Right cardiac atrium (tissue), 5 donors: ENCODE measurements at regions not wholly inside any gene's neighbourhood (a gene's known extent, or its start where the extent isn't known, plus 50 kb on each side); places are given as distances from the start of the nearest gene placed in this dataset.
A peak's percentile ranks its signal among the peaks of the same experiment; 100 is the strongest.

Source experiments
- ATAC-seq, 2 donors: fragments of 200-7000 bp; cut with Tn5 transposase; one replicate each; pipeline versions ENCODE4 v1.8.0 to v1.9.1; 2020; ENCODE audit warnings: moderate library complexity in 2 of 2, mild to moderate bottlenecking in 1 of 2
- DNase-seq, 3 donors: peaks; one replicate each; pipeline ENCODE4 v3.0.0-alpha.2; 2020
- H3K27ac ChIP-seq: one replicate; pipeline ENCODE4 v1.5.1; 2013; ENCODE audit warnings: mild to moderate bottlenecking, low read length, control low read depth, moderate library complexity
- H3K27me3 ChIP-seq: one replicate; pipeline ENCODE4 v1.6.1; 2013; ENCODE audit not compliant: control insufficient read depth, insufficient read depth
- H3K4me1 ChIP-seq: one replicate; pipeline ENCODE4 v1.6.1; 2013; ENCODE audit warnings: low read length; ENCODE audit not compliant: control insufficient read depth, insufficient read depth
- H3K4me3 ChIP-seq: one replicate; pipeline ENCODE4 v1.5.1; 2013; ENCODE audit warnings: low read length, control low read depth
- H3K9me3 ChIP-seq: one replicate; pipeline ENCODE4 v1.6.1; 2013; ENCODE audit warnings: low read length; ENCODE audit not compliant: control insufficient read depth
- WGBS: extraction: QIAGEN DNeasy Blood & Tissue Kit; methylation state at CpG from one replicate; pipeline ENCODE4 v1.1.7; 2013; 5-methylcytosine and 5-hydroxymethylcytosine counted together
- intact Hi-C, 4 donors: fragments of 100-400 bp; cut with DNase I; formaldehyde crosslinking; loops; one replicate each; pipeline versions ENCODE4 v1.11.0 to v1.14.0; 2022 to 2023
- donor health status: healthy with polysubstance abuse.
- donor health status: DM: no; HTN: yes; CAD: no.
- donor health status: DM: no; HTN: no; CAD: no.
- donor health status: DM: no; HTN: yes; CAD: no; lungs with severe emphysema.
- donor health status: DM: yes; HTN: yes; CAD: no.

GRCh38 chr3:124297062-124297980 is 305.4 kb upstream of the ROPN1 start:
- DNase-seq (no peak), ATAC-seq (peak in 1 of 2 donors; percentile 30)
- WGBS, result 75% methylated on average over 3 of the region's 3 CpGs
- H3K9me3 ChIP-seq, result no peaks in the 10 kb centered on the region
- H3K27me3 ChIP-seq, result no peaks in the 10 kb centered on the region
- peaks cover 5% of the 10 kb centered on the region for H3K4me1 ChIP-seq
- intact Hi-C loops, result no loop called here
- H3K27ac ChIP-seq, result no peak overlapping the region
- H3K4me3 ChIP-seq, result no peak overlapping the region

GRCh38 chr3:124298301-124298700 is 306.4 kb upstream of the ROPN1 start:
- ATAC-seq, result no peak
- Histone ChIP-seq H3K27me3 (no peaks in the 10 kb centered on the region), H3K27ac (no peak overlapping the region), H3K9me3 (no peaks in the 10 kb centered on the region), H3K4me1 (peaks cover 5% of the 10 kb centered on the region), H3K4me3 (no peak overlapping the region)
- intact Hi-C loops, result no loop called here
- 90% methylated on average over 5 of the region's 5 CpGs for WGBS
- no peak for DNase-seq

- intact Hi-C loops, result no loop called here
- Histone ChIP-seq H3K4me3 (no peak overlapping the region), H3K27ac (no peak overlapping the region), H3K9me3 (no peaks in the 10 kb centered on the region), H3K4me1 (peaks cover 5% of the 10 kb centered on the region), H3K27me3 (no peaks in the 10 kb centered on the region)
- 44% methylated on average over 6 of the region's 6 CpGs for WGBS
- DNase-seq (peak; percentile 18 to 69 (median 67)), ATAC-seq (peak in 1 of 2 donors; percentile 47)
These were observed 307.0 kb upstream of the ROPN1 start for GRCh38 chr3:124298951-124299350.

- H3K27me3 ChIP-seq, result no peaks in the 10 kb centered on the region
- no peak overlapping the region for H3K27ac ChIP-seq
- 85% methylated on average over 1 of the region's 1 CpG for WGBS
- H3K4me1 ChIP-seq, result peaks cover 5% of the 10 kb centered on the region
- no peak for ATAC-seq
- intact Hi-C loops, result no loop called here
- no peak for DNase-seq
- no peaks in the 10 kb centered on the region for H3K9me3 ChIP-seq
- H3K4me3 ChIP-seq, result no peak overlapping the region
These were observed 307.9 kb upstream of the ROPN1 start for GRCh38 chr3:124299831-124300230.

GRCh38 chr3:124300416-124300815 is 308.5 kb upstream of the ROPN1 start:
- Histone ChIP-seq H3K27ac (no peak overlapping the region), H3K9me3 (no peaks in the 10 kb centered on the region), H3K27me3 (no peaks in the 10 kb centered on the region), H3K4me1 (peaks cover 5% of the 10 kb centered on the region), H3K4me3 (no peak overlapping the region)
- 77% methylated on average over 4 of the region's 4 CpGs for WGBS
- no peak for ATAC-seq
- intact Hi-C loops, result no loop called here
- DNase-seq, result no peak

GRCh38 chr3:124303305-124303910 is 311.5 kb upstream of the ROPN1 start:
- DNase-seq, result no peak
- no peaks in the 10 kb centered on the region for H3K9me3 ChIP-seq
- intact Hi-C loops, result no loop called here
- no peak overlapping the region for H3K27ac ChIP-seq
- 98% methylated on average over 5 of the region's 5 CpGs for WGBS
- no peak for ATAC-seq
- H3K27me3 ChIP-seq, result no peaks in the 10 kb centered on the region
- peaks cover 5% of the 10 kb centered on the region for H3K4me1 ChIP-seq
- no peak overlapping the region for H3K4me3 ChIP-seq

- Histone ChIP-seq H3K9me3 (no peaks in the 10 kb centered on the region), H3K4me1 (no peaks in the 10 kb centered on the region), H3K4me3 (no peak overlapping the region), H3K27me3 (no peaks in the 10 kb centered on the region), H3K27ac (no peak overlapping the region)
- DNase-seq (no peak), ATAC-seq (no peak)
- intact Hi-C loops, result no loop called here
These were observed 314.7 kb upstream of the ROPN1 start for GRCh38 chr3:124306665-124307064.

GRCh38 chr3:124313621-124314020 is 321.7 kb upstream of the ROPN1 start:
- no peak overlapping the region for H3K4me3 ChIP-seq
- no peak overlapping the region for H3K27ac ChIP-seq
- no peaks in the 10 kb centered on the region for H3K9me3 ChIP-seq
- intact Hi-C loops, result no loop called here
- H3K4me1 ChIP-seq, result peaks cover 1% of the 10 kb centered on the region
- WGBS, result 96% methylated on average over 3 of the region's 3 CpGs
- no peak for ATAC-seq
- H3K27me3 ChIP-seq, result no peaks in the 10 kb centered on the region
- no peak for DNase-seq

- Histone ChIP-seq H3K4me3 (no peak overlapping the region), H3K4me1 (peaks cover 1% of the 10 kb centered on the region), H3K27me3 (no peaks in the 10 kb centered on the region), H3K27ac (no peak overlapping the region), H3K9me3 (no peaks in the 10 kb centered on the region)
- ATAC-seq (no peak), DNase-seq (no peak)
- intact Hi-C loops, result no loop called here
- WGBS, result 80% methylated on average over 9 of the region's 9 CpGs
These were observed 323.5 kb upstream of the ROPN1 start for GRCh38 chr3:124315215-124316033.

GRCh38 chr3:124316034-124316287 is 324.0 kb upstream of the ROPN1 start:
- intact Hi-C loops, result no loop called here
- DNase-seq, result no peak
- no peak overlapping the region for H3K27ac ChIP-seq
- no peaks in the 10 kb centered on the region for H3K27me3 ChIP-seq
- no peak for ATAC-seq
- H3K4me1 ChIP-seq, result peaks cover 1% of the 10 kb centered on the region
- H3K4me3 ChIP-seq, result no peak overlapping the region
- 86% methylated on average over 5 of the region's 5 CpGs for WGBS
- H3K9me3 ChIP-seq, result no peaks in the 10 kb centered on the region

- no peak overlapping the region for H3K27ac ChIP-seq
- 84% methylated on average over 3 of the region's 3 CpGs for WGBS
- ATAC-seq, result no peak
- no peak for DNase-seq
- H3K27me3 ChIP-seq, result no peaks in the 10 kb centered on the region
- H3K9me3 ChIP-seq, result no peaks in the 10 kb centered on the region
- peaks cover 1% of the 10 kb centered on the region for H3K4me1 ChIP-seq
- intact Hi-C loops, result no loop called here
- H3K4me3 ChIP-seq, result no peak overlapping the region
These were observed 326.1 kb upstream of the ROPN1 start for GRCh38 chr3:124318014-124318413.
